ENCODE measurements at regions not wholly inside any gene's neighbourhood (a gene's known extent, or its start where the extent isn't known, plus 50 kb on each side); places are given as distances from the start of the nearest gene placed in this dataset.

DNA sequence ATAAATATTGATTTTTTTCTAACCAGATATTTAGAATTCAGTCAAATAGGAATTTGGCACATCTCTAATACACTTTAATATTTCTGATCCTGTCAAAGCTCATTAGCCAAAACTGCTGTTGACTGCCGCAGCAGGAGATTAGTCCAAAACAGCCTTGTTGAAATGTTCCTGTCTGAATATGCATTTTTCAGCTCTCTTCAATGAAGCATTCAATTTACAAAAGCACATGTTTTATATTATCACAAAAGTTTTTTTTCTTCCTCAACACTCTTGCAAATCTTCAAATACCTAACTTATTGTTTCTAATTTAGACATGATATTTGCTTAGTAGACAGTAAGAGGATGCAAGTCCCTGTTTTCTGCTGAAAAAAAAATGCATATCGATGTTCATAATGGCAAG is 140.9 kb downstream of the SPATA18 start:
- no peak for DNase-seq (ENCODE audit: low read depth, low spot score)
- Histone ChIP-seq H3K36me3 (ENCODE audit: insufficient read depth, insufficient read length, low read length) (no peaks in the 10 kb centered on the region), H3K9ac (ENCODE audit: insufficient read length, low read depth) (no peak overlapping the region), H3K9me3 (ENCODE audit: insufficient read depth, low read length) (no peaks in the 10 kb centered on the region), H3K27me3 (ENCODE audit: insufficient read depth, insufficient read length) (no peaks in the 10 kb centered on the region), H3K4me1 (ENCODE audit: insufficient read depth, insufficient read length) (no peaks in the 10 kb centered on the region), H3K4me3 (ENCODE audit: insufficient read length, low read depth) (no peak overlapping the region)
- no peak for TF ChIP-seq SUZ12 (IDR thresholded peaks at IDR 0.05; ENCODE audit: extremely low read depth, insufficient read depth, insufficient read length)
- no peak for TF ChIP-seq YY1 (IDR thresholded peaks at IDR 0.05; ENCODE audit: insufficient read depth, insufficient read length)
- TF ChIP-seq ZNF274 (IDR thresholded peaks at IDR 0.05; ENCODE audit: low read depth, low read length): no peak

DNA sequence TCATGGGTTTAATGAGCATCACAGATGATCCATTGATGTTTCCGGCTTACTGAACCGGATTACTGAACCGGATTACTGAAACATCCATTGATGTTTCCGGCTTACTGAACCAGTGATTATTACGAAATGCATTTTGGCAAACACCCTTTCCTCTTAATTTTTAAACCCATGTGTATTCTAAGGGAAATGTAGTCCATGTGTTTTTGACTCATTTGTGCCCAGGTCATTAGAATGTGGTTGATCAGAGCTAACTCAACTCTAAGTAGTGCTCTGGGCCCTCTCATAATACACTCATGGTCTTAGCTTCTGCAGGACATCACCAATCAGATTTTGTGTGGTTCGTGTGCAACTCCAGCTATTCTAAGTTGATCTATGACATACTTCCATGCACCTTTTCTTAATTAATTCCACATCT is 141.6 kb downstream of the SPATA18 start:
- Histone ChIP-seq H3K4me1 (ENCODE audit: insufficient read depth, insufficient read length) (no peaks in the 10 kb centered on the region), H3K4me3 (ENCODE audit: insufficient read length, low read depth) (no peak overlapping the region), H3K27me3 (ENCODE audit: insufficient read depth, insufficient read length) (no peaks in the 10 kb centered on the region), H3K36me3 (ENCODE audit: insufficient read depth, insufficient read length, low read length) (no peaks in the 10 kb centered on the region), H3K9me3 (ENCODE audit: insufficient read depth, low read length) (no peaks in the 10 kb centered on the region), H3K9ac (ENCODE audit: insufficient read length, low read depth) (no peak overlapping the region)
- no peak for DNase-seq (ENCODE audit: low read depth, low spot score)
- TF ChIP-seq YY1 (IDR thresholded peaks at IDR 0.05; ENCODE audit: insufficient read depth, insufficient read length): no peak
- TF ChIP-seq ZNF274 (IDR thresholded peaks at IDR 0.05; ENCODE audit: low read depth, low read length): no peak
- no peak for TF ChIP-seq SUZ12 (IDR thresholded peaks at IDR 0.05; ENCODE audit: extremely low read depth, insufficient read depth, insufficient read length)

DNA sequence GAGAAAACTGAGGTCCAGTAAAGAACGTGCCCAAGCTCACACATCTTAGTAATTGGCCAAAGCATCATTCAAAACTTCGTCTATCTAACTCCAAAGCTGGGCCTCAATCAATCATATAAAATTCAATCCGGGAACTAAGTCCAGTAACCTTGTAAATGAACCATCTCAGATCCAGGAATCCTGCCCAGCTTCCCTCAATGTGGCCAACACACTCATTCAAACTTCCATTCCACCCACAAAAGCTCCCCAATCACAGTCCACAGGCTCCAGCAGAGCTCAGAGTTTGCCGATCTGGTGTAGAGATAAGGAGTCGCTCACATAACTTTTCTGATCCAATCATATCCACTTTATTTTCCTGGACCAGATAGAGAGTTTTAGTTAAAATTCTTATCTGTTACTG is 144.8 kb downstream of the SPATA18 start:
- Histone ChIP-seq H3K9me3 (ENCODE audit: insufficient read depth, low read length) (no peaks in the 10 kb centered on the region), H3K4me3 (ENCODE audit: insufficient read length, low read depth) (no peak overlapping the region), H3K9ac (ENCODE audit: insufficient read length, low read depth) (no peak overlapping the region), H3K27me3 (ENCODE audit: insufficient read depth, insufficient read length) (no peaks in the 10 kb centered on the region), H3K4me1 (ENCODE audit: insufficient read depth, insufficient read length) (peaks cover 2% of the 10 kb centered on the region), H3K36me3 (ENCODE audit: insufficient read depth, insufficient read length, low read length) (no peaks in the 10 kb centered on the region)
- TF ChIP-seq YY1 (IDR thresholded peaks at IDR 0.05; ENCODE audit: insufficient read depth, insufficient read length) (no peak), ZNF274 (IDR thresholded peaks at IDR 0.05; ENCODE audit: low read depth, low read length) (no peak), SUZ12 (IDR thresholded peaks at IDR 0.05; ENCODE audit: extremely low read depth, insufficient read depth, insufficient read length) (no peak)
- no peak for DNase-seq (ENCODE audit: low read depth, low spot score)

DNA sequence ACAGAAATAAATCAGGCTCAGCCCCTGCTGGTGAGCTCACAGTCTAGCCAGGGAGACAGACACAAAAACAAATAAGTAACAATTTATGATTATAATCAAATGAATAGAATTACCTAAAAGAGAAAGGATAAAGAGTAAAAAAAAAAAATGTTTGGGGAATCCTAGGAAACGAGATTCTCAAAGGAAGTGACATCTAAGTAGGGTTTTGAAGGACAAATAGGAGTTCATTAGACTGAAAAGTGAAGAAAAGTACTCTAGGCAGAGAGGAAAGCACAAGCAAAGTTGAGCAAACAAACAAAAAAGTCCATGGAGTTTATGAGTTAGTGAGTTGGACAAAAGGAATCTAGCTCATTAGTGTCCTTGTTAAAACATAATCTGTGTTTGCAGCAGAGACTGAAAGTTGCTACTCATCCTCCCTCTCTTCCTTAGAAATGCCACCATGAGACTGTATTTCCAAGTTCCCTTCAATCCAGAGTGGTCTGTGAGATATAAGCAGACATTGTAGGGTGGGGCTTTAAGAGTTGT is 145.6 kb downstream of the SPATA18 start:
- Histone ChIP-seq H3K36me3 (ENCODE audit: insufficient read depth, insufficient read length, low read length) (no peaks in the 10 kb centered on the region), H3K27me3 (ENCODE audit: insufficient read depth, insufficient read length) (no peaks in the 10 kb centered on the region), H3K9me3 (ENCODE audit: insufficient read depth, low read length) (no peaks in the 10 kb centered on the region), H3K4me3 (ENCODE audit: insufficient read length, low read depth) (no peak overlapping the region), H3K4me1 (ENCODE audit: insufficient read depth, insufficient read length) (peaks cover 2% of the 10 kb centered on the region), H3K9ac (ENCODE audit: insufficient read length, low read depth) (no peak overlapping the region)
- TF ChIP-seq ZNF274 (IDR thresholded peaks at IDR 0.05; ENCODE audit: low read depth, low read length) (no peak), YY1 (IDR thresholded peaks at IDR 0.05; ENCODE audit: insufficient read depth, insufficient read length) (no peak), SUZ12 (IDR thresholded peaks at IDR 0.05; ENCODE audit: extremely low read depth, insufficient read depth, insufficient read length) (no peak)
- DNase-seq (ENCODE audit: low read depth, low spot score): no peak

DNA sequence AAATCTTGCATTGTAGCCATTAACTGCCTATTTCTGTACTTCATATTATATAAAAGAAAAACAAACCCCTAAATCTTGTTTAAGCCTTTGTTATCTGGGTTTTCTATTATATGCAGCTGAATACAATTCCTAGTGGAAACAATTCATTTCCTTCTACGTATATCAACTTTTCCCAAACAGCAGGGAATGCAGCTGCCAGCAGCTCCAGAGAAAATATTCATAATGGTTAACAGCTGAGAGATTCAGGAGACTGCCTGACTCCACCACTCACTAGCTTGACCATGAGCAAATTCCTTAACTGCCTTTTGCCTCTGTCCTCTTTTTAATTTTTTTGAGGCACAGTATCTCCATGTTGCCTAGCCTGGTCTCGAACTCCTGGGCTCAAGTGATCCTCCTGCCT is 146.2 kb downstream of the SPATA18 start:
- Histone ChIP-seq H3K36me3 (ENCODE audit: insufficient read depth, insufficient read length, low read length) (no peaks in the 10 kb centered on the region), H3K4me3 (ENCODE audit: insufficient read length, low read depth) (no peak overlapping the region), H3K9me3 (ENCODE audit: insufficient read depth, low read length) (no peaks in the 10 kb centered on the region), H3K27me3 (ENCODE audit: insufficient read depth, insufficient read length) (no peaks in the 10 kb centered on the region), H3K9ac (ENCODE audit: insufficient read length, low read depth) (no peak overlapping the region), H3K4me1 (ENCODE audit: insufficient read depth, insufficient read length) (peaks cover 2% of the 10 kb centered on the region)
- no peak for DNase-seq (ENCODE audit: low read depth, low spot score)
- TF ChIP-seq SUZ12 (IDR thresholded peaks at IDR 0.05; ENCODE audit: extremely low read depth, insufficient read depth, insufficient read length): no peak
- TF ChIP-seq YY1 (IDR thresholded peaks at IDR 0.05; ENCODE audit: insufficient read depth, insufficient read length): no peak
- no peak for TF ChIP-seq ZNF274 (IDR thresholded peaks at IDR 0.05; ENCODE audit: low read depth, low read length)

DNA sequence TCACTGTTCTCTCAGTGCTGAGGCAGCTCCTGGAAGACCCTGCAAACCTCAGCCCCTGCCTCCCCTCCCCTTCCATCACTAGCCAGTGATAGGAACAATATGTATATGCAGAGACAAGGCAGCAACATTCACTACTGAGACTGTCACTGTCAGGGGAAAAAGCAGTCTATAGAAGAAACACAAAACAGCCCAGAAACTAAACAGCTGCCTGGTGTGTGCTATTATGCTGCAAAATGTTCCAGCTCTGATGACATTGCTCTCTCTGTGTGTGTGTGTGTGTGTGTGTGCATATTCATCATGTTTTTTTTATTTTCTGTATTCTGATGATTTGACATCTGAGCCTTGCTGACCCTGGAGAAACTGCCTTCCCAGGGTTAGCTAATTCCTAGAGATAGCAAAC is 147.2 kb downstream of the SPATA18 start:
- no peaks in the 10 kb centered on the region for H3K9me3 ChIP-seq (ENCODE audit: insufficient read depth, low read length)
- no peak for TF ChIP-seq SUZ12 (IDR thresholded peaks at IDR 0.05; ENCODE audit: extremely low read depth, insufficient read depth, insufficient read length)
- no peak for TF ChIP-seq ZNF274 (IDR thresholded peaks at IDR 0.05; ENCODE audit: low read depth, low read length)
- TF ChIP-seq YY1 (IDR thresholded peaks at IDR 0.05; ENCODE audit: insufficient read depth, insufficient read length): no peak
- DNase-seq (ENCODE audit: low read depth, low spot score): no peak
- H3K36me3 ChIP-seq (ENCODE audit: insufficient read depth, insufficient read length, low read length): no peaks in the 10 kb centered on the region
- no peak overlapping the region for H3K4me3 ChIP-seq (ENCODE audit: insufficient read length, low read depth)
- no peak overlapping the region for H3K9ac ChIP-seq (ENCODE audit: insufficient read length, low read depth)
- H3K27me3 ChIP-seq (ENCODE audit: insufficient read depth, insufficient read length): no peaks in the 10 kb centered on the region
- H3K4me1 ChIP-seq (ENCODE audit: insufficient read depth, insufficient read length): peaks cover 2% of the 10 kb centered on the region

DNA sequence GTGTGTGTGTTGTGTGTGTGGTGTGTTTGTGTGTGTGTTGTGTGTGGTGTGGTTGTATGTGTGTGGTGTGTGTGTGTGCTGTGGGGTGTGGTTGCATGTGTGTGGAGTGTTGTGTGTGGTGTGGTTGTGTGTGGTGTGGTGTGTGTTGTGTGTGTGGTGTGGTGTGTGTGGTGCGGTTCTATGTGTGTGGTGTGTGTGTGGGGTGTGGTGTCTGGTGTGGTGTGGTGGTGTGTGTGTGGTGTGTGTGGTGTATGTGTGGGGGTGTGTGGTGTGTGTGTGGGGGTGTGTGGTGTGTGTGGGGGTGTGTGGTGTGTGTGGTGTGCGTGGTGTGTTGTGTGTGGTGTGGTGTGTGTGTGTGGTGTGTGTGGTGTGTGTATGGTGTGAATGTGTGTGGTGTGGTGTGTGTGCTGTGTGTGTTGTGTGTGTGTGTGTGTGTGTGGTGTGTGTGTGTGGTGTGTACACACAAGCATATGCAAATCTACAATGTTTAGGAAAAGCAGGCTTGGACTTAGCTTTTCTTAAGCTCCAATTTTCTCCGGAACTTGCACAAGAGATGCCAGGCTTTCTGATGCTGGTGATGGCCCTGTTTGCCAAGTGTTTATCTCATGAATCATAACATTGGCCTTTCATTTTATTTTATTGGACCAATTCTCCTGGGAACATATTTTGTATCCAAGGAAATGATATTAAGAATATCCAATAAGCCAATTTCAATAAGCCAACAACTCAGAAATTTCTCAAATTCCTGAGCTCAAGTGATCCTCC is 148.7 kb downstream of the SPATA18 start:
- Histone ChIP-seq H3K27me3 (ENCODE audit: insufficient read depth, insufficient read length) (peaks cover 4% of the 10 kb centered on the region), H3K9me3 (ENCODE audit: insufficient read depth, low read length) (no peaks in the 10 kb centered on the region), H3K9ac (ENCODE audit: insufficient read length, low read depth) (no peak overlapping the region), H3K4me1 (ENCODE audit: insufficient read depth, insufficient read length) (peaks cover 2% of the 10 kb centered on the region), H3K36me3 (ENCODE audit: insufficient read depth, insufficient read length, low read length) (no peaks in the 10 kb centered on the region), H3K4me3 (ENCODE audit: insufficient read length, low read depth) (no peak overlapping the region)
- no peak for TF ChIP-seq ZNF274 (IDR thresholded peaks at IDR 0.05; ENCODE audit: low read depth, low read length)
- TF ChIP-seq SUZ12 (IDR thresholded peaks at IDR 0.05; ENCODE audit: extremely low read depth, insufficient read depth, insufficient read length): no peak
- TF ChIP-seq YY1 (IDR thresholded peaks at IDR 0.05; ENCODE audit: insufficient read depth, insufficient read length): no peak
- DNase-seq (ENCODE audit: low read depth, low spot score): no peak
